ENCODE measurements at regions not wholly inside any gene's neighbourhood (a gene's known extent, or its start where the extent isn't known, plus 50 kb on each side); places are given as distances from the start of the nearest gene placed in this dataset.

GRCh38 chrX:10966057-10966456 is 145.1 kb upstream of the HCCS start:
- no peak overlapping the region for H3K27ac ChIP-seq
- H3K4me2 ChIP-seq = no peak overlapping the region
- no peak for ATAC-seq
- H3K4me3 ChIP-seq = no peak overlapping the region
- no peak for TF ChIP-seq KDM5A (IDR thresholded peaks at IDR 0.05)
- TF ChIP-seq NFE2L2 (conservative IDR thresholded peaks at IDR 0.05; ENCODE audit: low read length) = no peak
- TF ChIP-seq JUN (IDR thresholded peaks at IDR 0.05) = no peak
- no peak for TF ChIP-seq RCOR1 (IDR thresholded peaks at IDR 0.05; ENCODE audit: low read depth, low read length)
- no peak for TF ChIP-seq ZC3H11A (IDR thresholded peaks at IDR 0.05)
- no peak for TF ChIP-seq RFX5 (IDR thresholded peaks at IDR 0.05)
- no peak for TF ChIP-seq FOSL2 (IDR thresholded peaks at IDR 0.05)
- no peak for TF ChIP-seq FOSL2 (CRISPR knock-in tag; IDR thresholded peaks at IDR 0.05)
- TF ChIP-seq HOXB13 (CRISPR knock-in tag; IDR thresholded peaks at IDR 0.05; ENCODE audit: low read depth) = no peak
- TF ChIP-seq ZNF302 (CRISPR knock-in tag; IDR thresholded peaks at IDR 0.05) = no peak
- TF ChIP-seq JUNB (IDR thresholded peaks at IDR 0.05) = no peak
- TF ChIP-seq HOXA7 (CRISPR knock-in tag; IDR thresholded peaks at IDR 0.05) = no peak
- no peak for TF ChIP-seq EHMT2 (IDR thresholded peaks at IDR 0.05; ENCODE audit: low read depth)
- TF ChIP-seq, protein P1, sequence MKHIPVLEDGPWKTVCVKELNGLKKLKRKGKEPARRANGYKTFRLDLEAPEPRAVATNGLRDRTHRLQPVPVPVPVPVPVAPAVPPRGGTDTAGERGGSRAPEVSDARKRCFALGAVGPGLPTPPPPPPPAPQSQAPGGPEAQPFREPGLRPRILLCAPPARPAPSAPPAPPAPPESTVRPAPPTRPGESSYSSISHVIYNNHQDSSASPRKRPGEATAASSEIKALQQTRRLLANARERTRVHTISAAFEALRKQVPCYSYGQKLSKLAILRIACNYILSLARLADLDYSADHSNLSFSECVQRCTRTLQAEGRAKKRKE (CRISPR knock-in tag; IDR thresholded peaks at IDR 0.05; ENCODE audit: low read depth) = no peak
- TF ChIP-seq RARB (CRISPR knock-in tag; IDR thresholded peaks at IDR 0.05) = no peak
- TF ChIP-seq MYC (IDR thresholded peaks at IDR 0.05; ENCODE audit: borderline replicate concordance, low read length) = no peak
- 57% methylated on average over 1 of the region's 1 CpG for WGBS (ENCODE audit: missing lambda C conversion rate)
- ChIA-PET POLR2A (no interaction called here), CTCF (no interaction called here)
- FAIRE-seq = no peak
- no peak for DNase-seq (ENCODE audit: low read depth in 1 of 2, low spot score in 1 of 2)
- no peaks in the 10 kb centered on the region for H3K4me1 ChIP-seq
- no peaks in the 10 kb centered on the region for H3K9me3 ChIP-seq

DNA sequence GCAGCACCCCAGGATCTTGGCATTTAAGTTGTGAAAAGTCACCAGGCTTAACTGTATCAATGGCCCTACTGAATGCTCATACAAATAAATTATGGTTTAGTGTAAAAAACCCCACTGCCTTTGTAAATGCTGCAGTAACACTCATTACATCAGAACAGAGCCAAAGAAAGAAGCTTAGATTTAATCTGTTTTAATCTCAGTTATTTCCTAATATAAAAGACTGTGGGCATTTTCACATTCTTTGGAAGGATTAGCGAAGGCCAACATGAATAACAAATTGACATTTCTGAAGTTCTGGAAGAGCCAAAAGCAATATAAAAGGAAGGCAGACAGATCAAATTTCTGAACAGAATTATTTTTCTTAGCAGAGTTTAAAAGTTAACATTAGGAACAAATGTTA is 140.0 kb upstream of the HCCS start:
- no peak for FAIRE-seq
- TF ChIP-seq RARB (CRISPR knock-in tag; IDR thresholded peaks at IDR 0.05) = no peak
- TF ChIP-seq MAX (IDR thresholded peaks at IDR 0.05) = no peak
- no peak for TF ChIP-seq NFE2L2 (conservative IDR thresholded peaks at IDR 0.05; ENCODE audit: low read length)
- no peak for TF ChIP-seq POLR2AphosphoS2 (conservative IDR thresholded peaks at IDR 0.05; ENCODE audit: low read length)
- WGBS (ENCODE audit: missing lambda C conversion rate) = 94% methylated on average over 1 of the region's 1 CpG
- no peak for DNase-seq (ENCODE audit: low read depth in 1 of 2, low spot score in 1 of 2)
- Histone ChIP-seq H3K4me2 (no peak overlapping the region), H3K4me3 (no peak overlapping the region), H3K9me3 (no peaks in the 10 kb centered on the region), H3K27ac (no peak overlapping the region), H3K4me1 (no peaks in the 10 kb centered on the region)
- no peak for ATAC-seq
- POLR2A ChIA-PET = no interaction called here
- CTCF ChIA-PET = no interaction called here

DNA sequence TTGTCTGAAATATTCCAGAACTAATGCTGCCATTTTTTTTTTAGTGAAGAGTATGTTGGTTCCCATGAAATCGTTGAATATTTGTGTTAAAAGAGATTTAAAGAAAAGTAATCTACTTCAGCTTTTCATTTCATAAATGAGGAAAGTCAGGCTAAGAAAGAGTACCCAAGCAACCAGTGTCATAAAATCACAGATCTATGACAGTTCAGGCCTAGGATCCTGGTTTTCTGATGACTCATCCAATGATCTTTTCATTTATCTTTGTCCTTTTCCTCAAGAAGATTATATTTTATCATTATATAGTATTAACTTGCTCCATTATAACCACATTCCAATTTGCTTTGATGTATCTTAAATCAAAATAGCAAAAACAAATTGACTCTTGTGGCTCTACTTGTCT is 139.4 kb upstream of the HCCS start:
- Histone ChIP-seq H3K27ac (no peak overlapping the region), H3K4me1 (no peaks in the 10 kb centered on the region), H3K9me3 (no peaks in the 10 kb centered on the region), H3K4me2 (no peak overlapping the region), H3K4me3 (no peak overlapping the region)
- no peak for FAIRE-seq
- WGBS (ENCODE audit: missing lambda C conversion rate) = 81% methylated on average over 1 of the region's 1 CpG
- CTCF ChIA-PET = no interaction called here
- TF ChIP-seq HMGXB4 (CRISPR knock-in tag; IDR thresholded peaks at IDR 0.05; ENCODE audit: borderline replicate concordance) (no peak), HOXB13 (CRISPR knock-in tag; IDR thresholded peaks at IDR 0.05; ENCODE audit: low read depth) (no peak), ZSCAN20 (CRISPR knock-in tag; IDR thresholded peaks at IDR 0.05) (no peak), RCOR1 (IDR thresholded peaks at IDR 0.05; ENCODE audit: low read depth, low read length) (no peak), GATA3 (IDR thresholded peaks at IDR 0.05; ENCODE audit: borderline replicate concordance) (no peak), HEYL (CRISPR knock-in tag; IDR thresholded peaks at IDR 0.05) (no peak), CEBPB (IDR thresholded peaks at IDR 0.05) (no peak)
- TF ChIP-seq, protein P2, sequence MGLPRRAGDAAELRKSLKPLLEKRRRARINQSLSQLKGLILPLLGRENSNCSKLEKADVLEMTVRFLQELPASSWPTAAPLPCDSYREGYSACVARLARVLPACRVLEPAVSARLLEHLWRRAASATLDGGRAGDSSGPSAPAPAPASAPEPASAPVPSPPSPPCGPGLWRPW (IDR thresholded peaks at IDR 0.05) = no peak
- TF ChIP-seq, protein P3, sequence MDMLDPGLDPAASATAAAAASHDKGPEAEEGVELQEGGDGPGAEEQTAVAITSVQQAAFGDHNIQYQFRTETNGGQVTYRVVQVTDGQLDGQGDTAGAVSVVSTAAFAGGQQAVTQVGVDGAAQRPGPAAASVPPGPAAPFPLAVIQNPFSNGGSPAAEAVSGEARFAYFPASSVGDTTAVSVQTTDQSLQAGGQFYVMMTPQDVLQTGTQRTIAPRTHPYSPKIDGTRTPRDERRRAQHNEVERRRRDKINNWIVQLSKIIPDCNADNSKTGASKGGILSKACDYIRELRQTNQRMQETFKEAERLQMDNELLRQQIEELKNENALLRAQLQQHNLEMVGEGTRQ (IDR thresholded peaks at IDR 0.05) = no peak
- no peak for ATAC-seq
- POLR2A ChIA-PET = no interaction called here
- no peak for DNase-seq (ENCODE audit: low read depth in 1 of 2, low spot score in 1 of 2)
